Neural progenitor cell (in vitro differentiated cells): ENCODE measurements at regions not wholly inside any gene's neighbourhood (a gene's known extent, or its start where the extent isn't known, plus 50 kb on each side); places are given as distances from the start of the nearest gene placed in this dataset.

Experiments
- DNase-seq: peaks from one replicate; pipeline ENCODE4 v3.0.0-alpha.2; 2016; ENCODE audit warnings: low spot score
- H2AFZ ChIP-seq: fragments of 200-600 bp; sonication (generic); replicated peaks from 2 replicates; pipeline ENCODE4 v1.6.1; 2016; ENCODE audit warnings: antibody characterized with exemption
- H3F3A ChIP-seq: fragments of 200-600 bp; sonication (generic); 2 replicates; pipeline ENCODE4 v1.6.1; 2016; ENCODE audit warnings: antibody characterized with exemption, low read depth
- H3K27ac ChIP-seq: fragments of 200-600 bp; sonication (generic); 2 replicates; pipeline ENCODE4 v1.5.1; 2016; ENCODE audit warnings: mild to moderate bottlenecking
- H3K27me3 ChIP-seq: fragments of 200-600 bp; sonication (generic); 2 replicates; pipeline ENCODE4 v1.6.1; 2016; ENCODE audit warnings: mild to moderate bottlenecking, moderate library complexity
- H3K36me3 ChIP-seq: fragments of 200-600 bp; sonication (generic); 2 replicates; pipeline ENCODE4 v1.5.1; 2016
- H3K4me1 ChIP-seq: fragments of 200-600 bp; sonication (generic); 2 replicates; pipeline ENCODE4 v1.6.1; 2016; ENCODE audit warnings: mixed run types
- H3K4me2 ChIP-seq: fragments of 200-600 bp; sonication (generic); 2 replicates; pipeline ENCODE4 v1.6.1; 2016
- H3K4me3 ChIP-seq: fragments of 200-600 bp; sonication (generic); 2 replicates; pipeline ENCODE4 v1.5.1; 2016
- H3K79me2 ChIP-seq: fragments of 200-600 bp; sonication (generic); 2 replicates; pipeline ENCODE4 v1.6.1; 2016; ENCODE audit warnings: low read depth
- H3K9ac ChIP-seq: fragments of 200-600 bp; sonication (generic); 2 replicates; pipeline ENCODE4 v1.6.1; 2016
- H3K9me3 ChIP-seq: fragments of 200-600 bp; sonication (generic); 2 replicates; pipeline ENCODE4 v1.5.1; 2016; ENCODE audit warnings: low read depth
- H4K20me1 ChIP-seq: fragments of 200-600 bp; sonication (generic); 2 replicates; pipeline ENCODE4 v1.6.1; 2016; ENCODE audit warnings: low read depth
- H3K27ac Mint-ChIP-seq: 3 replicates; pipeline ENCODE4 v1.8.0; 2021; ENCODE audit warnings: mixed read lengths
- H3K27me3 Mint-ChIP-seq: 2 replicates; pipeline ENCODE4 v1.8.0; 2022; ENCODE audit warnings: low read depth, mild to moderate bottlenecking, inconsistent platforms, moderate library complexity, mixed read lengths; ENCODE audit not compliant: insufficient read depth
- H3K36me3 Mint-ChIP-seq: 3 replicates; pipeline ENCODE4 v1.8.0; 2021; ENCODE audit warnings: mixed read lengths
- H3K4me1 Mint-ChIP-seq: 3 replicates; pipeline ENCODE4 v1.8.0; 2021; ENCODE audit warnings: mixed read lengths
- H3K4me3 Mint-ChIP-seq: 3 replicates; pipeline ENCODE4 v1.8.0; 2021; ENCODE audit warnings: mild to moderate bottlenecking, moderate library complexity, mixed read lengths
- H3K9me3 Mint-ChIP-seq: 3 replicates; pipeline ENCODE4 v1.8.0; 2020; ENCODE audit warnings: mixed read lengths
- EZH2 ChIP-seq: fragments of 200-600 bp; sonication (generic); IDR thresholded peaks from 2 replicates; pipeline ENCODE4 v1.6.1; 2017; ENCODE audit warnings: antibody characterized with exemption, mild to moderate bottlenecking, moderate library complexity
- EZH2phosphoT487 ChIP-seq: fragments of 200-600 bp; sonication (generic); IDR thresholded peaks from 2 replicates; pipeline ENCODE4 v1.6.1; 2017; ENCODE audit warnings: antibody characterized with exemption
- TF ChIP-seq, protein P1 (sequence below): fragments of 200-600 bp; sonication (generic); IDR thresholded peaks from 2 replicates; pipeline ENCODE4 v1.5.1; 2017; ENCODE audit warnings: antibody characterized with exemption, mild to moderate bottlenecking

DNA sequence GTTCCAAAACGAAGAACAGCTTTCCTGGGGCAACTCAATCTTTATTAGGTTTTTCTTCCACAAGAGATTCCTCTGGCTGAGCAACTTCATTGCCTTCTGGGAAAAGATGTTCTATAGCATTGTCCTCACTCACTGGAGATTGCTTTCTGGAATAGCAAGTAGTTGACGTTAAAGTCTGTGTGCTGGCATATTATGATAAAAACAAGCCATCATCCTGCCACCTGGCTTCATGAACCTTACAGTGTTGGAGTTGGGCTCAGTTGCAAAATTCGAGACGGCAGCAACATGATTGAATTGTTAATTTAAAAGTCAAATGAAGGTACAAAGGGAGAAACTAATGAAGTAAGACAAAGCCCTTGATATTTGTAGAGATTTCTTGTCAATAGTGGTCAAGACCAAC, 140.5 kb upstream of the PEX5L start:
- H3K36me3 Mint-ChIP-seq, result no peaks in the 10 kb centered on the region

GRCh38 chr3:180179562-180179961, 142.8 kb upstream of the PEX5L start:
- no peaks in the 10 kb centered on the region for H3K9me3 Mint-ChIP-seq
- no peaks in the 10 kb centered on the region for H4K20me1 ChIP-seq
- H3K36me3 ChIP-seq, result no peaks in the 10 kb centered on the region
- peaks cover 9% of the 10 kb centered on the region for H3K4me1 Mint-ChIP-seq
- H3K4me2 ChIP-seq, result no peak overlapping the region
- no peak overlapping the region for H3K27ac ChIP-seq
- no peak overlapping the region for H3K27ac Mint-ChIP-seq
- peaks cover 2% of the 10 kb centered on the region for H3K27me3 Mint-ChIP-seq
- no peaks in the 10 kb centered on the region for H3F3A ChIP-seq
- peak; percentile 5 for DNase-seq
- no peaks in the 10 kb centered on the region for H3K9me3 ChIP-seq
- no peaks in the 10 kb centered on the region for H3K36me3 Mint-ChIP-seq
- H3K79me2 ChIP-seq, result no peaks in the 10 kb centered on the region
- no peak overlapping the region for H3K4me3 Mint-ChIP-seq
- H3K4me3 ChIP-seq, result no peak overlapping the region
- no peak overlapping the region for H3K9ac ChIP-seq
- H3K27me3 ChIP-seq, result no peaks in the 10 kb centered on the region
- no peak overlapping the region for H2AFZ ChIP-seq
- TF ChIP-seq, protein P1, sequence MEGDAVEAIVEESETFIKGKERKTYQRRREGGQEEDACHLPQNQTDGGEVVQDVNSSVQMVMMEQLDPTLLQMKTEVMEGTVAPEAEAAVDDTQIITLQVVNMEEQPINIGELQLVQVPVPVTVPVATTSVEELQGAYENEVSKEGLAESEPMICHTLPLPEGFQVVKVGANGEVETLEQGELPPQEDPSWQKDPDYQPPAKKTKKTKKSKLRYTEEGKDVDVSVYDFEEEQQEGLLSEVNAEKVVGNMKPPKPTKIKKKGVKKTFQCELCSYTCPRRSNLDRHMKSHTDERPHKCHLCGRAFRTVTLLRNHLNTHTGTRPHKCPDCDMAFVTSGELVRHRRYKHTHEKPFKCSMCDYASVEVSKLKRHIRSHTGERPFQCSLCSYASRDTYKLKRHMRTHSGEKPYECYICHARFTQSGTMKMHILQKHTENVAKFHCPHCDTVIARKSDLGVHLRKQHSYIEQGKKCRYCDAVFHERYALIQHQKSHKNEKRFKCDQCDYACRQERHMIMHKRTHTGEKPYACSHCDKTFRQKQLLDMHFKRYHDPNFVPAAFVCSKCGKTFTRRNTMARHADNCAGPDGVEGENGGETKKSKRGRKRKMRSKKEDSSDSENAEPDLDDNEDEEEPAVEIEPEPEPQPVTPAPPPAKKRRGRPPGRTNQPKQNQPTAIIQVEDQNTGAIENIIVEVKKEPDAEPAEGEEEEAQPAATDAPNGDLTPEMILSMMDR, result no peak
- TF ChIP-seq EZH2phosphoT487 (no peak), EZH2 (no peak)
- H3K4me1 ChIP-seq, result peaks cover 16% of the 10 kb centered on the region

More for the DNA sequence above, 140.5 kb upstream of the PEX5L start:
- peaks cover 9% of the 10 kb centered on the region for H3K4me1 Mint-ChIP-seq
- H3K4me3 Mint-ChIP-seq, result no peak overlapping the region
- no peak overlapping the region for H3K4me2 ChIP-seq
- H3K27ac ChIP-seq, result no peak overlapping the region
- peaks cover 2% of the 10 kb centered on the region for H3K27me3 Mint-ChIP-seq
- H3K27ac Mint-ChIP-seq, result no peak overlapping the region
- no peaks in the 10 kb centered on the region for H3K27me3 ChIP-seq
- H3K9me3 ChIP-seq, result no peaks in the 10 kb centered on the region
- H2AFZ ChIP-seq, result no peak overlapping the region
- H3K36me3 ChIP-seq, result no peaks in the 10 kb centered on the region
- H3K4me1 ChIP-seq, result peaks cover 16% of the 10 kb centered on the region
- no peak overlapping the region for H3K4me3 ChIP-seq
- no peaks in the 10 kb centered on the region for H4K20me1 ChIP-seq
- H3K9me3 Mint-ChIP-seq, result no peaks in the 10 kb centered on the region
- no peak overlapping the region for H3K9ac ChIP-seq
- no peak for DNase-seq
- no peaks in the 10 kb centered on the region for H3F3A ChIP-seq
- H3K79me2 ChIP-seq, result no peaks in the 10 kb centered on the region
- TF ChIP-seq EZH2phosphoT487 (no peak), EZH2 (no peak)
- TF ChIP-seq, protein P1, result no peak

DNA sequence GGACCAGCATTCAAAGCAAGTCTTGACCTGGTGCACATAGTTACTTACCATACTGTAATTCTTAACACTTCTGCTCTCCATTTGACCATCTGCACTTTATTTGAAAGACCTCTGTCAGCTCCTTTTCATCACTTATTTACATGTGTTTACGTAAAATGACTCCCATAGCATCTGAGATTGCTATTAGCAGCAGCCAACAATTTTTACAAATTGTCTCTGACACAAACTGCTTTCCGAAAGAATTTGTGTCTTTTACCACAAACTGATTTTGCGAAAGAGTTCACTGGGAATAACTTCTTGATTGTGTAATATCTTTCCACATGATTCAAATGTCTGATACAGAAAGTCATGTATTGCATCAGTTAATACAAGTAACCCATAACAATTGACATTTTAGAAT, 144.1 kb upstream of the PEX5L start:
- Mint-ChIP-seq H3K4me1 (peaks cover 9% of the 10 kb centered on the region), H3K9me3 (no peaks in the 10 kb centered on the region), H3K4me3 (no peak overlapping the region), H3K27me3 (peaks cover 2% of the 10 kb centered on the region), H3K36me3 (no peaks in the 10 kb centered on the region), H3K27ac (no peak overlapping the region)
- no peak overlapping the region for H3K4me2 ChIP-seq
- TF ChIP-seq EZH2 (no peak), EZH2phosphoT487 (no peak)
- TF ChIP-seq, protein P1, result no peak
- peaks cover 16% of the 10 kb centered on the region for H3K4me1 ChIP-seq
- no peaks in the 10 kb centered on the region for H3K79me2 ChIP-seq
- H3K27me3 ChIP-seq, result no peaks in the 10 kb centered on the region
- no peak for DNase-seq
- H3K36me3 ChIP-seq, result no peaks in the 10 kb centered on the region
- no peak overlapping the region for H3K9ac ChIP-seq
- H3K27ac ChIP-seq, result no peak overlapping the region
- peak overlapping the region; percentile 28 for H2AFZ ChIP-seq
- no peaks in the 10 kb centered on the region for H4K20me1 ChIP-seq
- no peak overlapping the region for H3K4me3 ChIP-seq
- H3K9me3 ChIP-seq, result no peaks in the 10 kb centered on the region
- H3F3A ChIP-seq, result no peaks in the 10 kb centered on the region
